HG03432 (cell line): ENCODE measurements at regions not wholly inside any gene's neighbourhood (a gene's known extent, or its start where the extent isn't known, plus 50 kb on each side); places are given as distances from the start of the nearest gene placed in this dataset.

ENCODE experiments used
- ATAC-seq: cut with Tn5 transposase; IDR thresholded peaks from one replicate; pipeline ENCODE4 v1.9.1; 2021; ENCODE audit warnings: mild to moderate bottlenecking, moderate library complexity; ENCODE audit not compliant: unreplicated experiment

DNA sequence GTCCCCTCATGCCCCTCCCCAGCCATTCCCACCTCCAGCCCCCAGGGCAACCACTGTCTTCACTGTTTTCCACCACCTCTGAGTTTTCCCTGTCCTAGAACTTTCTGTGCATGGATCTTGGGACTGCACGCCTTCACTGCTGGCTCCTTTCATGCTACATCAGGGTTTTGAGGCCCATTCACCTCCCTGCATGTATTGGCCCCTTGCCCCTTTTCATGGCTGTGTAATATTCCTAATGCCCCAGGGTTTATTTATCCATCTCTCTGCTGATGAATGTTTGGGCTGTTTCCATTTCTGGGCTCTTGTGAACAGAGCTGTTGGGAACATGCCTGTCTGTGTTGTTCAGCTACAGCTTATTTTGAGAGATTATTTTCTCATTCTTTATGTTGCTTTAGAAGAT, 205.0 kb downstream of the RBFOX3 start:
- no peak for ATAC-seq

GRCh38 chr17:79404136-79404911, 206.5 kb downstream of the RBFOX3 start:
- ATAC-seq = no peak

GRCh38 chr17:79401704-79402674, 208.9 kb downstream of the RBFOX3 start:
- no peak for ATAC-seq

DNA sequence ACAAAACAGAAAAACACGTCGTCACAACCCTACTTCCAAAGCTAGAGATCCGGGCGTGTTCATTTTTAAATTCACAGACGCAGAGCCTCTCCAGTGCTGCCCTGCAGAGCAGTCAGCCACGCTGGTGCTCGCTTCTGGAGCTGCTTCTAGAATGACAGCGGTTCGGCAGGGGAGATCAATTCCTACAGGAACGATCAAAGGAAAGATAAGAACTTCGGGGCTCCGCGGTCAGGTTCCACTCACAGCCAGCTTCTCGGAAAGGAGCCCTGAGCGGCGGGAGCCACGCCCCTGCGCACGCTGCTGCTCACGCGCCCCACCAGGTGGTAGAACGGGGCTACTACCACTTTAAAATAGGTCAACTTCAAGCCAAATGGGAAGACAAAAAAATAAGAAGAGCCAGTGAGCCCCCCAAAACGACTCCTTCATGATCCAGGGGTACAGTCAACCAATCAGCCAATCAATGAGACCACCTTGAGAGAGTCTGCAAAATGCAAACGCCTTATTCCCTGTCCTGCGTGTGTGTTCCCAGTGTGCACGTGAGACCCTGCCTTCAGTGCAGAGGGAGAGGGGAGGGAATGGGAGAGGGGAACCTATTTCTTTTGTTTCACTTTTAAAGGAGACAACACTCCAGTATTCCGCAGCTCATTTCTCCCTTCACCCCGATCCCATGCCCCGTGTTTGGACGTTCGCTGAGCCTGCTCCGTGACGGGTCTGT, 209.7 kb downstream of the RBFOX3 start:
- peak; percentile 64 for ATAC-seq

DNA sequence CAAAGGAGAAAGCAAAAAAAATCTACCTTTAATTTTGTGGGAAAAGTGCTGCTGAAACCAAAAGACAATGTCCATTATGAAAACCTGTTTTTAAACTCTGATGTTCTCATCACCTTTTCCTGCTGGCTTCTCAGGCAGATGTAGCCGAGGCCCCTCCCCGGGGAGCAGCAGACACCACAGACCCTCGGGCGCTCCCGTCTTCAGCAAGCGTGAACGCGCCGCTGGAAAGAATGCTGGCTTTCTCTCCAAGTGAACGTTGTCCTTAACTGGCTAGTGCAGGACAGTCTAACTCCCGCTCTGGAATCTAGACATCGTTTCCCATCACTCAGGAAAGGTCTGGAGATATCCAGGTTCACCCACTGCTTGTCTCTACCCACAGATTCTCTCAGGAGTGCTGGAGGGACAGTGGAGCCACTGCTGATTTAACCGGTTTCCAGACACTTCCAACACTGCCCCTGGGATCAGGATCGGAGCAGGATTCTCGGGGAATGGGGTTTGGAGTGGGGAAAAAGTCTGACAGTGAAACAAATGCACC, 211.2 kb downstream of the RBFOX3 start:
- ATAC-seq = no peak

DNA sequence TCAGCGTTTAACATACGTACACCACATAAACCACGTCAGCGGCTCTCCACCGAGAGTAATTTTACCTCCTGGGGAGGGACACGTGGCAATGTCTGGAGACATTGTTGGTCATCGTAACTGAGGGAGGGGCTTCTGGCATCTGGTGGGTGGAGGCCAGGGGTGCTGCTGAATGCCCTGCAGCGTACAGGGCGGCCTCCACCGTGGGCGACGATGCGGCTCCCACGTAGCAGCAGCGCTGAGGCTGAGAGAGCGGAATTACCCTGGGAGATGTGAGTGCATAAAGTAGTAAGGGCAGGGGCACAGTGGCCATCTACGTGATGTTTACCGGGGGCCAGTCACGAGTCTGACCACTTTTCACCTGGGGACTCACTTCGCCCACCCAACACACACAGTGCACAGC, 212.4 kb downstream of the RBFOX3 start:
- no peak for ATAC-seq

GRCh38 chr17:79396696-79397095, 214.2 kb downstream of the RBFOX3 start:
- no peak for ATAC-seq

DNA sequence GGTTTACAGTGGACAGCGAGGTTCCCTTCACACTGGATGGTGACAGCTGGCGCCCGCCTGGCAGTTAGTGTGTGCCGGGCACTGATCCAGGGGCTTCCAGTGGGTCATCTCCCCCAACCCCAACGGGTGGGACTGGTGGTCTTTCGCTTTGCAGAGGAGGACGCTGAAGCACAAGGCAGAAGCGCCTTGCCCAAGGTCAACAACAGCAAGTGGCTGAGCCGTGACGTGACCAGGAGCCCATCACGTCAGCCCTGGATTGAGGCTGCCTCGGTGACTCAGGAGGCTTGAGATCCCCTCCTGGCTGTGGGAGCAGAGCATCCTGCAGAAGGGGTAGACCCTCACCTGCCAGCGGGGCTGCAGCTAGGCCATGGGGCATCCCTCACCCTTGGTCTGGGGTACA, 215.3 kb downstream of the RBFOX3 start:
- no peak for ATAC-seq

DNA sequence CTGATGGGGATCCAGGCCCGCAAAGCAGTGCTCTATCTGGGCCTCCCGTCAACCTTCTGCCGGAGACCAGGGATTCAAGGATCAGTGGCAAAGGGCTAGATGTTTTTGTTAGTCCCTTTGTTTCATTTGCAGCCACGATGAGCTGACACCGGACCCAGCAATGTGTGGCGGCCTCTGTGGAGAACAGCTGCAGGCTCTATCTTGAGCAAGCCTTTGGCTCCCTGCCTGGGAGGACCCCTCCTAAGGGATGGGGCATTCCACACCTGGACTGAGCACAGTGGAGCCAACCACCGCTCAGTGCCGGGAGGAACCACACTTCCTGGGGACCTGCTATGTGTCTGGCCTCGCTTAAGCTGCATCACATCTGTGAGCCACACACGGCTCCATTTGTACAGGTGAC, 215.8 kb downstream of the RBFOX3 start:
- no peak for ATAC-seq

DNA sequence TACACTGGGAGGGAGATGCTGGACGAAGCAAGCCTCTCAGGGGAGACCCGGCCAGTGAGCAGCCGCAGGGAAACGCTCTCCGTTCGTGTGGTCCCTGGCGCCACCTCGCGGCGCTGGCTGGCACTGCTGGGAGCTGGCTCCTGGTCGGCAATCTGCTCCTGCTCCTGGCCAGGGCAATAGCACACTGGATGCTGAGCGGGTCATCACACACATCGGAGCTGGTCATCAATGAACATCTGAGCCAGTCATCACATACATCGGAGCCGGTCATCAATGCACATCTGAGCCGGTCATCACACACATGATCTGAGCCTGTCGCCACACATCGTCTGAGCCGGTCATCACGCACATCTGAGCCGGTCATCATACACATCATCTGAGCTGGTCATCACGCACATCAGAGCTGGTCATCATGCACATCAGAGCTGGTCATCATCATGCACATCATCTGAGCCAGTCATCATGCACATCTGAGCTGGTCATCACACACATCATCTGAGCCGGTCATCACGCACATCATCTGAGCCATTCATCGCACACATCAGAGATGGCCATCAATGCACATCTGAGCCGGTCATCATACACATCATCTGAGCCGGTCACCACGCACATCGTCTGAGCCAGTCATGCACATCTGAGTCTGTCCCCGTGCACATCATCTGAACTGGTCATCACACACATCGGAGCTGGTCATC, 217.3 kb downstream of the RBFOX3 start:
- no peak for ATAC-seq

DNA sequence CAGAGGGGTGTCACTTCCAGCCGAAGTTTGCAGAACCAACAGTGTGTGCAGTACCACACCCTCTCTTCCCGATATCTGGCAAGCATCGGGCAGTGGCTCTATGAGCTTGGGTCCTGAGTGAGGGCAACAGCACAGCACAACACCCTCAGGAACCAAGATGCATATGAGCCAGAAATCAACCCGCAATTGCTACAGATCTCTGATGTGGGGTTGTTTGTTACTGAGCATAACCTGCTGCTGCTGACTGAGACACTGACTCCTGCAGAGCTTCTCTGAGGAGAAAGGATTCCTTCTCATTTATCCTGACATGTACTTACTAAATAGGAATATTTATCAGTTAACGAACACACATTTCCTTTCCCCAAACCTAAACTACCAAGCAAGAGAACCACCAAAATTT, 218.3 kb downstream of the RBFOX3 start:
- no peak for ATAC-seq

DNA sequence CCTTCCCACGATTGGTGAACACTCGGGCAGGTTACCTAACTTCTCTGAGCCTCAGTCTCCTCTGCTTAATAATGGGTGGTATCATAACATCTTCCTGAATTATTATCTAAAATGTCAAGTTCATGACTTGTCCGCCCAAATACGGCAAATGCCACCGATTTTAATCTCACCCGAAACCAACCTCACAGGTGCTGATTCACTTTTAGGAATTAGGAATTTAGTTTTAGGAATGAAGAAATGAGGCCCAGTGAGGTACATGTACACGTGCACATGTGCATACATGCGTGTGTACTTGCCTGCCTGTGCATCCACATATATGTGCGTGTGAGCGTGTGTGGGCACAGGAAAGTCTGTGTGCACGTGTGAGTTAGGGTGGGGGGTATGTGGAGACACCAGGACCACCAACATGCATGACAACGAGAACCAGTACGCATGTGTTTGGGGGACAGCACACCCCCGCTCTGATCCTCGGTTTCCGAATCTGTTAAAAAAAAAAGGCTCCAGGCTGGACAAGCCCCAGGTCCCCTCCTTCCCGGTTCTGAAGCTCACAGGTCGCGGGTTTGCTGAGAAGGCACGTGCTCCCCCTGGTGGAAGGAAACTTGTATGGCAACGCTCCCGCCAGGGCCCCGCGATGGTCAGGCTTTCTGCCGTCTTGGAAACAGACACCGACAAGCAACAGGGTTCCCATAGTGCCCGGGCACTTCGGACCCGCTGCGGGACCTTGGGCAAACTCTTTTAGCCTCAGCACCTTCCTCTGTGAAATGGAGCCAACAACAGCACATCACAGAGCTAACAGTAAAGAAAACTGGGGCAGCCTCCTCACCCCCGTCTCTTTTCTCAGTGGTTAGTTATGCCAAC, 219.2 kb downstream of the RBFOX3 start:
- no peak for ATAC-seq

DNA sequence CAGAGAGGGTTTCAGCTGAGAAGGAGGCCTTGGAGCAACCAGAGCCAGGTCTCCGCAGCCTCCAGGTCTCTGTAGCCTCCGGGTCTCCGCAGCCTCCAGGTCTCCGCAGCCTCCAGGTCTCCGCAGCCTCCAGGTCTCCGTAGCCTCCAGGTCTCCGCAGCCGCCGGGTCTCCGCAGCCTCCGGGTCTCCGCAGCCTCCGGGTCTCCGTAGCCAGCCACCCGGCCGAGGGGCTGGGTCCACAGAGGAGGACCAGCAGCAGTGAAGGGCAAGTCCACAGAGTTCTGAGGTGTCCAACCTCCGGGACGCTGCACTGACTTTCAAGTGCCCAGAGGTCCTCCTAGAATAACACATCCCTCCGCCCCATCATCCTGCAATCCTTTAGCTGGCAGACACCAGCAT, 221.0 kb downstream of the RBFOX3 start:
- ATAC-seq = no peak

DNA sequence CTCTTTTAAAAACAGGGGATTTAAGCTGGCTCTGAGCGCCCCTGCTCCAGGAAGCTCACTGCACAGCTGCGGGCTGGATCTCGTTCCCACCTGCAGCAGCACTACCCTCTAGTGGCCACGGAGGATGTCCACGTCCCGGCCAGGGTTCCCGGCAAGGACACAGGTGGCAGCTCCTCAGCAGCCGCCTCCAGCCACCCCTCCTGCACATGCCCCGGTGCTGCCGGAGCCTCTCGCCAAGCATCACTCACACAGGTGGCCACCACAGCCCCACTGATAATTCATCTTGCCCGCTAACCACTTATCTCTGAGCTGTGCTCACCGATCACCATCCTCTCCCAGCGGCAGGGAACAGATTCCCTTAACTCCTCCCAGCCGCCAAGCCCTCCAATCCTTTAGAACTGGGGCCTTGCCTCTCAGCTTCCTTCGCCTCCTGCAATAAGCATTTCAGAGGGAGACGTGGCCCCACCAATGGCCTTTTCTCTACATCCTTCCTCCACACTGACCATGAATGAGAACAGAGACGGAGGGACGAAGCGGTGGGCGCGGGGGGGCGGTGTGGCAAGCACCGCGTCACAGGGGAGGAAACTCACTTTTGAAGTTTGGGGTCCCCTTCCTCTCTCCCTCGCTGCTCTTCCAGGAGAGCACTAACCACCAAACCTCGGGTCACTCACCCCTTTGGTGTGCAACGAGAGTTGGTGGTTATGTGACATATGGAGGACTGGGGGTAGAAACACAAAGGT, 222.1 kb downstream of the RBFOX3 start:
- ATAC-seq = no peak

GRCh38 chr17:79387783-79388182, 223.1 kb downstream of the RBFOX3 start:
- no peak for ATAC-seq

DNA sequence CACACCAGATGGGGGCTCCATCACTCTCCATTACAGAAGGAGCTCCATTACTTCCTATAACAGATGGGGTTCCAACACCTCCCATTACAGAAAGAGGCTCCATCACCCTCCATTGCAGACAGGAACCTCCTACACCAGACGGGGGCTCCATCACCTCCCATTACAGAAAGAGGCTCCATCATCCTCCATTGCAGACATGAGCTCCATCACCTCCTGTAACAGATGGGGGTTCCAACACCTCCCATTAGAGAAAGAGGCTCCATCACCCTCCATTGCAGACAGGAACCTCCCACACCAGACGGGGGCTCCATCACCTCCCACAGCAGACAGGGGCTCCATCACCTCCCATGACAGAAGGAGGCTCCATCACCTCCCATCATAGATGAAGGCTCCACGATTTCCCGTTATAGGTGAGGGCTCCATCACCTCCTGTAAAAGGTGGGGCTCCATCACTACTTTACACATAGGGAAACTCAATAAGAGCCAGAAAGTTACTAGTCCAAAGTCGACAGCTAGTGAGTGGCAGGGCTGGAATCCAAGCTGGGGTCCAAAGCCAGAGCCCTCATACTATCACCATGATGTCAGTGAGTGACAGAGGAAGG, 224.8 kb downstream of the RBFOX3 start:
- no peak for ATAC-seq

DNA sequence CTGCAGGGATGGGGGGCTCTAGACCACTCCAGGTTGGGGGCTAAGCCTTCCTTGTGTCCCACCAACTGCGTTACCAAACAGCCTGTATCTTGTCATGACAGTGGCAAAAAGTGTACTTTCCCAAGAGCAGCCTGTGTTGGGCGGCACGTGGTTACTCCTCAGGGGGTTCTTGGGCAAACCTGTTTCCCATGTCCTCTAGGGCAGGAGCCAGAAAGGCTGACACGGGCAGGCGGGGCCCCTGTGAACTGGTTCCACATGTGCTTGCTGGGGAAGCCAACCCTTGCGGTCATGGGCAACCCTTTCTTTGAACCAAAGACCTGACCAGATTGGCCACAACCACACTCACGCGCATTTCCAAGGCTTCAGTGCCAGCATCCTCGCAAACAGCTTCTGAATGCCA, 228.5 kb downstream of the RBFOX3 start:
- ATAC-seq = no peak

DNA sequence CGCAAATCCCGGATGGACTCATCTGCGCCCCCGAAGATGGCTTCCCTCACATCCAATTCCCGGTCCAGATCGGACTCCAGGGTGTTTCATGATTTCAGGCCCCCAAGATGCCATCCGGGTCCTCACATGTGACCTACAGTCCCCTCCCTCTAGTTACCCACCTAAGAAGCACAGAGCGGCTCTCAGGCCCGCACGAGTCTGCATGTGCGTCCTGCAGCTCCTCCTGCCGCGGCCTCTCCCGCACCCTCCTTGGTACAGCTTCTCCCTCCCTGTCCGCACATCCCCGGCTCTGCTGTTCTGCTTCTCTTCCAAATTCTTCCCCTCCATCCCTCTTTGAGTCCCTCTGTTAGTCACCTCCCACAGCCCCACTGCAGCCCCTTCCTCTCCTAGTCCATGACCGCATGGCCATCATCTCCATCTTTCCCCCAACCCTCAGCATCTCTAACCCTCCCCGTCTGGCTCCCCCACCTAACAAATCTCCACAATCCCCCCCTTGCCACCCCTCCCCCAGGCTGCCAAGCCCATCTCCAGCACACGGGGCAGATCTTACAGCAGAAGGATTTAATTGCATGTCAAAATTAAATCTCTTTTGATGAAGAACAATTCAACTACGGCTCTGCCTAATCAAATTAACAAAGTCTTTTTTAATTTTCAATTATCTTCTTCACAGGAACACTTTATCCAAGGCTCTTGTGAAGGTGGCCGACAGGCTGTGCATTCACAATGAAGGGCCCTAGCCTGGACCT, 231.0 kb downstream of the RBFOX3 start:
- ATAC-seq = no peak
